NCI-H187 treated with DMSO at 0.1 percent for 48 hours (cell line): ENCODE measurements at regions not wholly inside any gene's neighbourhood (a gene's known extent, or its start where the extent isn't known, plus 50 kb on each side); places are given as distances from the start of the nearest gene placed in this dataset.

Experiments
- DNase-seq: peaks from one replicate; lab custom pipeline; 2025; lab: John Stamatoyannopoulos, UW

DNA sequence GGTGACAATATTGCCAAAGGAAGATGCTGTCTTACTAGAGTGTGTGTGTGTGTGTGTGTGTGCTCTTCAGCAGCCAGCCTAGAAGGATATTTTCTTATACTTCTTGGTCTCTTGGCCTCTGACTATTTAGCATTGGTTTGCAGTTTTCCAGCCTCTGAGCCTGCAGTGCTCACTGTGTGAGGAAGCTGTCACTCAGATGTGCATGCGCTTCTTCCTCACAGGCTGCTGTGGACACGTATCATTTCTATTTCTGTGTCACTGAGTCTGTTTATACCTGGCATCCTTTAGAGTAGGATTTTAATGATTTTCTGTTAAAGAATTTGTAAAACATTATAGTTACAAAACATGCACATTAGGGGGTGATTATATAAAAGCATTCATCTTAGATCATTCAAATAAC lies 83.3 kb downstream of the ALDH8A1 start:
- no peak for DNase-seq

- DNase-seq = no peak
These were observed 85.3 kb downstream of the ALDH8A1 start for GRCh38 chr6:134864558-134864957.

- DNase-seq = no peak
These were observed 86.0 kb downstream of the ALDH8A1 start for GRCh38 chr6:134863763-134864510.

DNA sequence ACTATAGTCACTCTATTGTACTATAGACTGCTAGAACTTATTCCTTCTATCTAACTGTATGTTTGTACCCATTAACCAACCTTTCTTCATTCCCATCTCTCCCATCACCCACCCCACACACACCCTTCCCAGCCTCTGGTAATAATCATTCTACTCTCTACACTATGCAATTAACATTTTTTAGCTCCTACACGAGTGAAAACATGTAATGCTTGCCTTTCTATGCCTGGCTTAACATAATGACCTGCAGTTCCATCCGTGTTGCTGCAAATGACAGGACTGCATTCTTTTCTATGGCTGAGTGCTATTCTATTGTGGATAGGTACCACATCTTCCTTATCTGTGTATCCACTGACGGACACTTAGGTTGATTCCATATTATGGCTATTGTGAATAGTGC lies 95.5 kb downstream of the ALDH8A1 start:
- DNase-seq = no peak

GRCh38 chr6:134853111-134854055 lies 96.5 kb downstream of the ALDH8A1 start:
- no peak for DNase-seq

GRCh38 chr6:134851548-134851947 lies 98.4 kb downstream of the ALDH8A1 start:
- DNase-seq = no peak

DNA sequence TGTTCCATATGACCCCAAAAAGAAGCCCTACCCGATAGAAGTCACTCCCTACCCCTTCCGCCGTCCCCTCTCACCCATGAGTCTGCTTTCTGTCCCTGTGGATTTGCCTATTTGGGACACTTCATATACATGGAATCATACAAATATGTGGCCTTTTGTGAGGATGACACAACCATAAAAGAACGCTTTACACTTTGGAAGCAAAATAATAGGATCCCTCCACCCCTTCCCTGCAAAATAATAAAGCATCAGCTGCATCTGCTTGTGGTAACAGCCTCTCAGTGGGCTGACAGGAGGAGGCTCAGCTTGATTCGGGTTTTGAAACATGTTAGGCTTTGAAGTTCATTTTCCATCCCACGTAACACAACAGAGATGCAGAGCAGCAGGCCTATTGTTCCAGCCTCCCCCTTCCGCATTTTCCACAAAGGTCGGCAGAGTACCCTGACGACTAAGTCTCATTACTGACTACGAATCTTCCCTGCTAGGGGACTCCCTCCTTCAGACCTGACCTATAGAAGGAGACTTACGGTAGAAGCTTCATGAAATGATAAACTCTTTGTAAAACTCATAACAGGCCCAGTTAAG lies 99.1 kb downstream of the ALDH8A1 start:
- no peak for DNase-seq

GRCh38 chr6:134849920-134850447 lies 99.9 kb downstream of the ALDH8A1 start:
- no peak for DNase-seq

DNA sequence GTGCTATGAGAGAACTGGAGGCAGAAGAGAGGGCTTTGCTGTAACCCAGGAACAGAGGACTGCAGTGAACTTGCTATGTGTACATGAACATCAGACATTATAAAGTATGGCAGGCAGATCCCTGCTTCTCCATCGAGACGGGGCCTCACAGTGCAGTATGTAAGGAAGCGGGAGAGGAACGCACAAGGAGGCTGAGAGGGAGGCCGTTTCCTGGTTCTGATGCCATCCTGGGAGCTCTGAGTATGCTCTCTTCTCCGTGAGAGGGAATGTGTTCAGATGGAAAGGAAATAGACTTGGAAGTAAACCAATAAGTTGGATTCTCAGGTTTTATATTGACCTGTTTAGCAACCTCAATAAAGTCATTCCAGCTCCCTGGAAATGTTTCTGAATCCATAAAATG lies 101.8 kb downstream of the ALDH8A1 start:
- DNase-seq = no peak

GRCh38 chr6:134846865-134847264 lies 103.0 kb downstream of the ALDH8A1 start:
- no peak for DNase-seq

- DNase-seq = no peak
These were observed 103.9 kb downstream of the ALDH8A1 start for GRCh38 chr6:134846031-134846430.

DNA sequence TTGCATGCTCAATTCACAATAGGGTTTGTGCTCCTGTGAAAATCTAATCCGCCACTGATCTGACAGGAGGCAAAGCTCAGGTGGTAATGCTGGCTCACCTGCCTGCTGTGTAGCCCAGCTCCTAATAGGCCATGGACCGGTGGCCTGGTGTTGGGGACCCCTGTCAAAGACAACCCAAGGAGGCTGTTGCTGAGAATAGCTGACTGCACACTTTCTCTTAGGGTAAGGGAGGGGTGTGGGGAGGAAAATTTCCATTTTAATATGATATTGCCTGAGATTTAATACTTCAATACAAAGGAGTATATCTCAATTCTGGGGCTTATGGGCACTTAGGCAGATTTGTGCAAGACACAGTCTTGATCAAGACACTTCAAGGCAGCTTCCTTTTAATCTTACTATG lies 105.8 kb downstream of the ALDH8A1 start:
- DNase-seq = no peak

DNA sequence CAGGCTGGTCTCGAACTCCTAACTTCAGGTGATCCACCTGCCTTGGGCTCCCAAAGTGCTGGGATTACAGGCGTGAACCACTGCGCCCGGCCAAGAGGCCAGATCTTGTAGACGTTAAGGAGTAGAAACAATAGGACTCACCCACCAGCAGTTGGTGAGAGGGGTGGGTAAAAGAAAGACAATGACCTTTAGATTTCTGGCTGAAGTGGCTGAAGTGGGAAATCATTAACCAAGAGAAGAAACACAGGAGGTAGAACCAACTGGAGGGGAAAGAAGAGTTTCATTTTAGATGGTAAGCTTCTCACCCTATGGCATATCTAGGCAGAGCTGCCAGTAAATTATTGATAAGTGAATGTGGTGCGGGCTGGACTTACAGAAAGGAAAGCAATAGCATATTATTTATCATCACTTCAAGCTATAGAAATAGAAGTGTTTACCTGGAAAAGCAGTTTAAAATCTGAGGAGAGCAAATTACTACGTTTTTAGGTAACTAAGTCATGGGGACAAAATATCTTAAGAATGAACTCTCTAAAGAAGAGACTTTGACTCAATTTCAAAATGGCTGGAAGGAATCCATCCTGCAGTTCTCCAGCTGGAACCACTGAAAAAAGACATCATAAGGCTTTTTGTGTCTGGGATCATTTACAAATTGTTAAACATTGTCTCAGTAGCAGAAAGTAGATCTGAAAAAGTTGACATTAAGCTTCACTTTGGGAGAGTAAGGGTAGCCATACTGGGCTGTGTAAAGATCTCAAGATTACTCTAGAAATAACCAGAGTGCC lies 109.6 kb downstream of the ALDH8A1 start:
- no peak for DNase-seq

GRCh38 chr6:134835993-134836392 lies 113.9 kb downstream of the ALDH8A1 start:
- no peak for DNase-seq

DNA sequence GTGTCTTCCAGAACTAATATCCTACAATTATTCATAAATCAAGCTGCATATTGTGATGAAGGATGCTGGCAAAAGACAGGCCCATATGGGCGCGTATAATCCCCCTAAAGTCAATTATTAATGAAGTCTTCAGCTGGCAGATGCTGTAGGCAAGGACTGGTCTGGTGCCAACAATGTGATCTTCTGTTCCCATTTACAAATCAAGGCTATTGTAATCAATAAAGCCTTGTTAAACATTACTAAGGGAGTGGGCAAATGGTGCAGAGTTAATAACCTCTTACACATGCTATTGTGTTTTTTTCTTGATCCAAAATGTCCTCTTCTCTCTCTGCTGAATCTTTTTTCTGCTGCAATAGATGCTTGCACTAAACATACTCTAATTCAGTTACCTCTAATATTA lies 119.0 kb downstream of the ALDH8A1 start:
- no peak for DNase-seq

DNA sequence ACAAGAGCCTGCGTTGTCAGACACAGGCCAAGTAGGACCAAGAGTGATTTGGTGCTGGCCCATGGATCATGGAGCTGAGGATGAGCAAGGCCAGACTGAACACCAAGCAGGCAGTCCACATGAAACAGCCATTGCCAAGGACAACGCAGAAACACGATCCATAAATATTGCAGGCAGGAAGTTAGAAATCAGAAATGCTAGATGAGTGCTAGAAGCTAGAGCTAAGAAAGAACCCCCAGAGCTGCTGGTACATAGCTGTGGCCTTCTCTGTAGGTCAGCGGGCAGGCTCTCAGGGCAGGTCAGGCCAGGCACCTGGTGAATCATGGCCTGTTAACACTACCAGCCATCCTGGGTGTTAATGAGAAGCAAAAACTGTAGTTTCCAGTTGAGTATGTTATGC lies 119.7 kb downstream of the ALDH8A1 start:
- no peak for DNase-seq

DNA sequence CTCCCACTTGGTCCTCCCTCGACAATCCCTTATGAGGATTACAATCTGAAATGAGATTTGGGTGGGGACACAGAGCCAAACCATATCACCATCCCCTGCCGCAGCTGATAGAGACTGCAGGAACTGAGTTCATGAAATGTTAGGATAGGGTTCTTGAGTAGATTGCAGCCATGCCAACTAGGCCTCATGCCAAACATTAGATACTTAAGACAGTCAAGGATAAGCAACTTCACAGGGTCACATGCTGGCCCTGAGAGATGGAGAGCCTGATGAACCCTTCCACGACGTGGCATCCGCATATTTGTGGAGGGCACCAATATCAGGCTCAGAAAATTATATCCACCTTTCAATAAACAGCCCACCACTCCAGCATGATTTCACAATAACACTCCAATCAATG lies 121.3 kb downstream of the ALDH8A1 start:
- no peak for DNase-seq

DNA sequence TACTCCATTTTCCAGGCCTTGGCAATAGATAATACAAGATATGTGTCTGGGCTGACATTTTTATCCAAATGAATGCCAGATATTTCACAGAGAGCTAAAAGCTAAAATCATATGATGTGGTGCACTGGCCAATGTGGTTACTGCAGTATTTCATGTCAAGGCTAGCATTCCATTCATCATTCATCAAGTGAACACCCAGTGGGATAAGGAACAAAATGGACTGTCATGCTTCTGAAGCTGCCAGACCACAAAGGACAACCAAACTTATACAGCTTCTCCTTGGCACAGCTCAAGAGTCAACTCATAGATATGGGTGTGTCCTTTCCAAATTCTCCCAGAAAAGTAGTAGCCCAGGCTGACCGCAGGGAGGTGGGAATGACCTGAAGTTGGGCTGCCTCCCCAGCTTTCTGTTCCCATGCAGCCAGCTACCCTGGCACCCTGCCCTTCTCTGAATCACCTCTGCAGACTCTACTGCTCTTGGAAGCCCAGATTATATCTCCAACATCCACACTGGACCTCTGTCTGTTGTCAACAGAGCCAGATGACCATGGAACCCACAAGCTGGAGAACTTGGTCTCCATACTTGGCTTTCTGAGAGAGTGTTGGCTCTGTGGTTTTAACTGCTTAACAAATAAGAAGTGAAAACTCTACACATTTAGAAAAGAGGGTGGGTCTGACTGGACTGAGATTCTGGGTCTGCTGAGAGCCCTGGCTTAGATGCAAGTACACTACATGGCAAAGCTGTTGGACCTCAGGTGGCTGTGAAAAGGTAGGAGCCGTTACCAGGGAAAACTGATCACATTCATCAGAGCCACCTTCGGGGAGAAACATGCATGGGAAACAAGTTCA lies 122.8 kb downstream of the ALDH8A1 start:
- DNase-seq = no peak

GRCh38 chr6:134823710-134824034 lies 126.2 kb downstream of the ALDH8A1 start:
- no peak for DNase-seq

DNA sequence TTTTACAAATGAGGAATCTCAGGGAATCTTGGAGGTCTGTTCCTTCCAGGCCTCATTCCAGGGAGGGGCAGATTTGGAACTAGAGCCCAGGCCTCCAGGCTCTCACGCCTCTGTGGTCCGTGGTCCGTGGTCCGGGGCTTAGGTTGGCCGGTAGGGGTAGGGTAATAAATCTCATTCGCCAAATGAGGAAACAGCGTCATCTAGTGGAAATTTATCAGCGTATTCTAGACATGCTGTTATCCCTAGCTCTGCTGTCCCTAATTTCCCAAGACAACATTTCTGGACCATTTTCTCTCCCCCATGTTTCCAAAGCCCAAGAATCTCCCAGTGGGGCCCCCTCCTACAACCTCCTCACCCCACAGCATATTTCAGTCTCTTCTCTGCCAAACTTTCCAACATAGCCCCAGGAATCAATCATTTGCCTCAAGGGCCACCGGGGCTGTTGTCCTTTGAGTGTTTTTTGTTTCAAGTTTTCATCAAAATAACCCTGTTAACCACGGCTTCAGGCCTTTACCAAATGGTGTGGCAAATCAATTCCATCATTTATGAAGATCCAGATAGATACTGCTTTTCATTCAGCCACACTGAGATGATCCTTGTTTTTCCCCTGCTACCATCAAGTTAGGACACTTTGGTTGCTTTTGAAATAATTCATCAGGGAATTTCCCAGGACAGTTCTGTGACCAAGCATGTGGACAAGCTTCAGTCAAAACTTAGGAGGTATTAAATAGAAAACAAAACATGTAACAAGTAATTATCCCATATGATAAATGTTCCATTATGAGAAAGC lies 126.8 kb downstream of the ALDH8A1 start:
- no peak for DNase-seq
